OCI-LY1 (cell line): ENCODE measurements at regions not wholly inside any gene's neighbourhood (a gene's known extent, or its start where the extent isn't known, plus 50 kb on each side); places are given as distances from the start of the nearest gene placed in this dataset.
"Not testable (repeated sequence)": the region's sequence is repeated elsewhere in the genome, so short reads cannot be mapped to it uniquely, and the experiment has no call there.

Experiments used
- EZH2 ChIP-seq: fragments of 200-600 bp; sonication (generic), shearing (Covaris generic); IDR thresholded peaks from 2 replicates; pipeline ENCODE4 v1.8.0; 2017; ENCODE audit warnings: borderline replicate concordance, mixed run types, mild to moderate bottlenecking, antibody characterized with exemption, low read length, moderate library complexity, mixed read lengths
- TF ChIP-seq, protein P1 (sequence below): fragments of 200-600 bp; sonication (generic), shearing (Covaris generic); IDR thresholded peaks from 2 replicates; pipeline ENCODE4 v1.5.1; 2017; ENCODE audit warnings: mild to moderate bottlenecking, antibody characterized with exemption, low read length, moderate library complexity, mixed read lengths

DNA sequence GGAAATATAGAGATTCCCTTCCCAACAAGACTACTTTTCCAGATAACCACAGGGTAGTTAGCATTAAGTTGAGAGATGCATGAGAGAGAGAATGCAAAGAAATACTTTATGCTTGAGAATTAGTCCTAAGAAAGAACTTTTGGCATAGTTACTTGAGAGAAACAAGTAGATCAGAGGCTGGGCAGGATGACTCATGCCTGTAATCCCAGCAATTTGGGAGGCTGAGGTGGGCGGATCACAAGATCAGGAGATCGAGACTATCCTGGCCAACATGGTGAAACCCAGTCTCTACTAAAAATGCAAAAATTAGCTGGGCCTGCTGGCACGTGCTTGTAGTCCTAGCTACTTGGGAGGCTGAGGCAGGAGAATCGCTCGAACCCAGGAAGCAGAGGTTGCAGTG, 276.5 kb downstream of the SEMA3D start:
- TF ChIP-seq, protein P1, sequence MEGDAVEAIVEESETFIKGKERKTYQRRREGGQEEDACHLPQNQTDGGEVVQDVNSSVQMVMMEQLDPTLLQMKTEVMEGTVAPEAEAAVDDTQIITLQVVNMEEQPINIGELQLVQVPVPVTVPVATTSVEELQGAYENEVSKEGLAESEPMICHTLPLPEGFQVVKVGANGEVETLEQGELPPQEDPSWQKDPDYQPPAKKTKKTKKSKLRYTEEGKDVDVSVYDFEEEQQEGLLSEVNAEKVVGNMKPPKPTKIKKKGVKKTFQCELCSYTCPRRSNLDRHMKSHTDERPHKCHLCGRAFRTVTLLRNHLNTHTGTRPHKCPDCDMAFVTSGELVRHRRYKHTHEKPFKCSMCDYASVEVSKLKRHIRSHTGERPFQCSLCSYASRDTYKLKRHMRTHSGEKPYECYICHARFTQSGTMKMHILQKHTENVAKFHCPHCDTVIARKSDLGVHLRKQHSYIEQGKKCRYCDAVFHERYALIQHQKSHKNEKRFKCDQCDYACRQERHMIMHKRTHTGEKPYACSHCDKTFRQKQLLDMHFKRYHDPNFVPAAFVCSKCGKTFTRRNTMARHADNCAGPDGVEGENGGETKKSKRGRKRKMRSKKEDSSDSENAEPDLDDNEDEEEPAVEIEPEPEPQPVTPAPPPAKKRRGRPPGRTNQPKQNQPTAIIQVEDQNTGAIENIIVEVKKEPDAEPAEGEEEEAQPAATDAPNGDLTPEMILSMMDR = not testable (repeated sequence)
- TF ChIP-seq EZH2 = not testable (repeated sequence)
